H54 (cell line): ENCODE measurements at regions not wholly inside any gene's neighbourhood (a gene's known extent, or its start where the extent isn't known, plus 50 kb on each side); places are given as distances from the start of the nearest gene placed in this dataset.
"Not testable (repeated sequence)": the region's sequence is repeated elsewhere in the genome, so short reads cannot be mapped to it uniquely, and the experiment has no call there.

Experiments used
- DNase-seq: peaks from one replicate; pipeline ENCODE4 v3.0.0; 2011; ENCODE audit warnings: low spot score, mixed read lengths; ENCODE audit not compliant: insufficient read length
- FAIRE-seq: peaks from 3 replicates; lab custom pipeline; 2011; peaks lifted over from hg19 to GRCh38; lab: Jason Lieb, UNC
- POLR2A ChIP-seq: IDR thresholded peaks from 2 replicates; pipeline ENCODE4 v1.6.1; 2011; ENCODE audit warnings: low read depth, mild to moderate bottlenecking, low read length

GRCh38 chr18:62458868-62459716 lies 63.7 kb upstream of the ZCCHC2 start:
- no peak for TF ChIP-seq POLR2A
- DNase-seq (no peak), FAIRE-seq (no peak)

GRCh38 chr18:62460851-62461300 lies 61.9 kb upstream of the ZCCHC2 start:
- TF ChIP-seq POLR2A, result no peak
- FAIRE-seq (peak; percentile 50), DNase-seq (no peak)

GRCh38 chr18:62461591-62461990 lies 61.2 kb upstream of the ZCCHC2 start:
- no peak for DNase-seq
- no peak for TF ChIP-seq POLR2A
- no peak for FAIRE-seq

GRCh38 chr18:62464266-62464665 lies 58.6 kb upstream of the ZCCHC2 start:
- FAIRE-seq (no peak), DNase-seq (no peak)

GRCh38 chr18:62469131-62469530 lies 53.7 kb upstream of the ZCCHC2 start:
- FAIRE-seq, DNase-seq: not testable (repeated sequence)

More at GRCh38 chr18:62464266-62464665, 58.6 kb upstream of the ZCCHC2 start:
- no peak for TF ChIP-seq POLR2A
